Activated CD4-positive, alpha-beta T cell treated with anti-CD3 and anti-CD28 coated beads, Interleukin-10, Interleukin-2, amounts not matched to agents 100 ng/mL and 50 ng/mL, durations not matched to agents 16 hours and 8 hours (primary cell): ENCODE measurements at regions not wholly inside any gene's neighbourhood (a gene's known extent, or its start where the extent isn't known, plus 50 kb on each side); places are given as distances from the start of the nearest gene placed in this dataset.

Experiments
- DNase-seq: peaks from one replicate; pipeline ENCODE4 v3.0.0-alpha.2; 2020

DNA sequence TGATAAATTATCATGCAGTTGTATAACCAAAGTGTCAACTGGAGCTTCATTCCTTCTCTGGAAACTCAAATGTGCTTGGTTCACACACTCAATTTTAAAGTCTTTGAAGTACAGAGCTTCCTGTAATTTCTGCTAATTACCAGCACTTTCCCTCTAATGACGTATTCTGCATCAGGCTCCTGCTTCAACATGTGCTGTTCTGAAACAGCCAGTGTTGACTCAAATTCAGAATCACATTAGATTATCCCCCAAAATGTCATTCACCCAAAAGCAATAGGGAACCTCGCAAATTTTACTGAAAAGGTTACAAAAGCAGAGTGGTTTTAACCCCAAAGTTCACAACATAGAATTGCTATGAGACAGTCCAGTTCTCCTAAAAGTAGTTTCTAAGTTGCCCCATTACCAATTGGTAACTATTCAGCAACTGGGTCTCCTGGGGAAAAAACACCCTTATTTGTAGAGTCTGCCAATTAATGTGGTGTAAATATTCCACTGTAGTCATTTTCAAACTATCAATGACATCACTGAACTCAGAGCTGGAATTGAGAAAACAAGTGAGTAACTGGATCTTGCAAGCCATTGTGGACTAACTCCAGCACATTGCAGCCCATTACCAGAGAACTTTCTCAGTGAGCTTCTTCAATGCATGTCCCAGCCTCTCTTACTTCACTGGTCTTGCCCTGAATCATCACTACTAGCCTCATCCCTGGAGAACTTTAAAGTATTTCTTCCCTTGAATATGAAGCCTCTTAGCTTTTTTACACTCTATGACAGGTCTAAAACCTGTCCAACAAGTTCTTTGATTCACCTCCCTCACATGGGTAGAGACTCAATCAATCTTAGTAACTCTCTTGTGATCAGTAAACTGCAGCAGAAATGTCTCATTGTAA lies 955.4 kb downstream of the EFNB2 start:
- DNase-seq: no peak

DNA sequence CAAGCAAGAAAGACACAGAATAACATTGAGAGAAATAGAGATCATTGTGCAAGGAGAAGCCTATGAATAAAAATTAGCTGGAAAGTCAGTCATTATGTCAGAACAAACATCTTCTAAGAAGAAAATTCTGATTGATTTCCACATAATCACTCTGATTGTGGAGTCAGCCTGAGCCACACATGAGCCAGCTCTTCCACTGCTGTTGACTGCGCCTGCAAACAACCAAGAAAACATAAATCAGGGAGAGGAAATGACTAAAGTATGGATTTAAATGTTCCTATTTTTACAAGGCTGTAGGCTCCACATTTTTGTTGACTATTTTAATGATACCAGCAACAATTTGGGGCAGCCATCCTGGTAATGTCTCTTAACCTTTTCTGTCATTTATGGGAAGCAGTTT lies 962.3 kb downstream of the EFNB2 start:
- DNase-seq: no peak

DNA sequence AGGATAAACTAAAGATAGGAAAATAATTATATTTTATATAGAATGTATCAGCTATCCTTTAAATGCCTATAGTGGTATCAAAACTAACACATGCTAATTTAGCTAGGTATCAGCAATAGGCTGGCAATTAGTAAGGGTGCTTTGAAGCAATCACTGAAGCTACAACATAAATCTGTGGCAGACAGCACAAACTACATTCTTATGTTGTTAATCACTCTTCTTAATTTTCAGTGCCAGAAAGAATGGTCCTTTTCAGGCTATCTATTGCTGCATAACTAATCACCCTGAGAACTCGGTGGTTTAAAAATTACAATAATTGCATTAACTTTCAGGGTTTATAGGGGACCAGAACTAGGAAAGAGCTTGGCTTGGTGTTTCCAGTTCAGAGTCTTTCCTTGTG lies 963.1 kb downstream of the EFNB2 start:
- no peak for DNase-seq

DNA sequence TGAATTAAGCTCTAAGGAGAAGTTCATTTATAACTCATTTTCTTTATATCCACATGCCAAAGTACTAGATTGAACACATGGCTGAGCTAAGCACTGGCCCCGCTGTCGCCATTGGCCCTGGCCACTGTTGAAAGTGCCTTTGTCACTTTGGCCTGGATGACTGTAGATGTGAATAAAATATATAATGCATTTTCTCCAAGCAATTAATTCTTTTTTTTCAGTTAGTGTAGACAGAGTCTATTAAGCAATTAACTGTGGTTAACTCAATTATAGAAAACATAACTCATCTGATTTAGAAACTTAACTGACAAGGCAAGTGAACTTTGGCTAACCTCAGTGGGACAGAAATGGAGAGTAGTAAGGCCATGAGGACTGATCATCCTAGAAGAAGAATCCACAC lies 965.6 kb downstream of the EFNB2 start:
- DNase-seq: no peak

DNA sequence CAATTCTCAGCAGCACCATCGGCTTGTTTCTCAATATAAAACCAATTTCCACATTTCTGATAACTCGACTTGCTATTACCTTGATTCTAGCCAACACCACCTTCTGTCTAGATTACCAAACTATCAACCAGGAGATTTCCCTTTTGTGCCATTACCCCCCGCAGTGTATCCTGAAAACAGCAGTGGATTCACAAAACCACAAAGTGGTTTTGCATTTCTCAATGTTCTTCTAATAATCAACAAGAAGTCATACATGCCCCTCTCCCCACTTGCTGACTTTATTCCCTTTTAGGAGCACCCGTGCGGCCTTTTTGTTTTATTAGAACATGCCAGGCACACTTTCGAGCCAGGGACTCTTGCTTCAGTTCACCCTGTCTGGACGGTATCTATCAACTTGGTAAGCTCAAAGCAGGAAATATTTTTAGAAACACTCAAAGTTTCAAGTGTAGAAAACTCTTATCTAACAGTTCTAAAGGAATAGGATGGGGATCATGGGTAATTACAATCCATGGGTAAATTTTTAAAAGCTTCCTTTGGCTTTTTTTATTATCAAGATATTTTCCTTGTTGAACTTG lies 967.4 kb downstream of the EFNB2 start:
- DNase-seq: no peak

DNA sequence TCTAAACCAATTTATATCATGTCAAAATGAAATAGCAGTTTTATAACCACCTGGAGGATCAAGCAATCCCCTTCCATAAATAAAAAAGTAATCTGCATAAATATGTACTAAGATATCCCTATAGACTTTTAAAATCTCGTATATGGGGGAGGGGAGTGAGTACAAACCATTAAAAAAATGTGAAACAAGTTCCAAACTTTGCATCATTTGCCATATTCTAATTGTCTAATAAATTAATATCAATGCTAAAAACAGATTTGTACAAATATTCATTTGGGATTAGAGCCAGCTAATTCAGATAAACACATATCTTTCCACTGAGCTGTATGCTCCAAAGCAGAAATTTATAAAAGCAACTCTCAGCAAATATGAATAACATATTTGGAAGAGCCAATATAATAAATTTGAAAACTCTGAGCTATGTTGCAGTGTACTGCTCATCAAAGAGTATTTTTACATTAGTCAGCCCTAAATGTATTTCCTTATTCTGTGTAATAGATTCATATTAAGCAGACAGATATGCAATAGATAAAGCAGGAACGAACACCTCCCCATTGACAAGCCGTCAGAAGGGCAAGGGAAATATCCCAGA lies 970.2 kb downstream of the EFNB2 start:
- DNase-seq: no peak

DNA sequence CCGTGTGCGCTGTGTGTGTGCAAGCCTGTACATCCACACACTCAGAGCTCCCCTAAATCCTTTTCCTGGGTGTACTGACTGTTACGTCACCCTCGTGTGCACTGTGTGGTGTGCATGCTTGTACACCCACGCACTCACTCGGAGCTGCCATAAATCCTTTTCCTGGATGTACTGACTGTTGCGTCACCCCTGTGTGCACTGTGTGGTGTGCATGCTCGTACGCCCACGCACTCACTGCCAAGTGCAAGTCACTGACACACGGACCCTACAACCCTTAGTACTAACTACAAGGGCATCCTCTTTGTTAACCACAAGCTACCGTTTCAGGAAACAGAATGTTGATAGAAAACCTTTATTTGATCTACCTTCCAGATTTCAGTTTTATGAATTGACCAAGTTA lies 983.4 kb downstream of the EFNB2 start:
- DNase-seq: no peak

DNA sequence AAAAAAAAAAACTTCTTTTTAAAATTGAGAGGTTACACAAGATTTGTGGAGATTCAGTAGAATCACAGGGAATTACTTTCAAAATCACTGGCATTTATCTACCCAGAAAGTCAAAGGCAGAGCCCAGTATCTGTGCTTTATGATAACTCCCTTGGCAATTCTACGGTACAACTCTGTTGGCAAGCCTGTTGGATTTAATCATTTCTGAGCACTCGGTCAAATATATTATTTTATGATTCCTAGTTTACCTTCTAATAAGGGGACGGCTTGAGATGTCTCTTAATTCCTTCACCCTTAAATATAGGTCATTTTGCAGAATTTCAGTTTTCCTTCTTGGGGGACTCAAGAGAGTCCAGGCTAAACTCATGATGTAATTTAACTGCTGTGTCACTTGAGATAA lies 987.6 kb downstream of the EFNB2 start:
- no peak for DNase-seq

DNA sequence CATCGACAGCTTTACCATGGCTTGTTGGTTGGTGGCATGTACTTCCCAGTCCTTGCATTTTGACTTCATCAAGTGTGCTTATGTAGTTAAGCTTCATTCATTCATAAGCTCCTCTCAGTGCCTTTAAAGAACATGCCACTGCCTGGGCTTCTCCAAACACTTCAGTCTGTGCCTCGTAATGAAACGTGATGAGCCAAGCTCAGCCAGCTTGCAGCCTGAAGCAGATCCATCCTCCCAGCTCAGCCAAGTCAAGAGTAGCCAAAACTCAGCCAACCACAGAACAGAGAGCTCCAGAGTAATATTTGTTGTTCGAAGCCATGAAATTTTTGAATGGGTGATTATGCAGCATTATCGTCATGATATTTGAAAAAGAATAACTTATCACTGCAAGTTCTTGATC lies 989.7 kb downstream of the EFNB2 start:
- DNase-seq: no peak

DNA sequence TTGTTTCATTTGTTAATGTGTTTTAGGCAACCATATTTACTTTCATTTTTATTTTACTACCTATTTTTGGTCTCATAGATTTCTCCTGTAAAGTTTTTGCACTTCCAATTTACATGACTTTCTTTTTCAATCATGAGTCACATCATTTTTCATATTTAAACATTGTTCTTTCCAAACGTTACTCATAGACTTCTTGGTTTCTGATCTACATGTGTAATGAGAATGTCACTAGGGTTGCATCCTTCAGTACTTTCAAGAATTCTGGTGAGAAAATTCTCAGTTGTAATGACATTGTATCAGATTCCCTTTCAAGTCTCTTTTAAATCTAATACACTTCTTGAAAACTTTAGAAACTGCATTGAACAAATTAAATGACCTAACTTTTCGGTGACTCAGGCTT lies 991.7 kb downstream of the EFNB2 start:
- DNase-seq: no peak

DNA sequence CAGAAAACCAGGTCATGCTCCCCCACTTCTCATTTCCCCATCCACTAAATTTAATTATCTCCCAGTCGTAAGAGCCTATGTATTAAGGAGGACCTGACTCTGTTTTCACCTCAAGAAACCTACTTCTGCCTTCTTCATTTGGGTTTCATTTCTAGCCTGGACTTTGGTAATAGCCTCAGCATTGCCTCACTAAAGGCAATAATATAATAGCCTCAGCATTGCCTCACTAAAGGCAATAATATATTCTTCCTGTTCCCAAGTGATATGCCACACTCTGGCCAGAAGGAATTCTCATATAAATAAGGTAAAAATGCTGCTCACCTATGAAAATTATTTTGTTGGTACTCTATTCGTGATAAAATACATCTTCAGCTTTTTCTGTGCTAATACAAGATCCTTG lies 993.9 kb downstream of the EFNB2 start:
- DNase-seq: no peak

DNA sequence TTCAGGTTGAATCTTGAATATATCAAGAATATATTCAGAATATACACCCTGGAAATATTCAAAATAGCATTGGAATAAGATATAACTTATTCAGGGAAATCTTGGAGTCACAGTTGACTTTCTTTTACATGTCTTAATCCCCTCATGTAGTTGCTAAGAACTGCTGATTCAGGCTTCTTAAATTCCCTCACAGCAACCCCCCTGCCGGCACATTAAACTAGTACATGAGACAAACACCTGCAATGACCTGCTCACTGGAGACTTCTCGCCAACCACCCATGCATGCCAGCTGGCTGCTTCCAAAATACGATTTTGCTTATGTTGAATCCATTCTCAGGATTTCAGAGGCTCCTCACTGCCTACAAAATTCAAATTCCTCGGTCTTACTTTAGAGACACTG lies 997.1 kb downstream of the EFNB2 start:
- no peak for DNase-seq

DNA sequence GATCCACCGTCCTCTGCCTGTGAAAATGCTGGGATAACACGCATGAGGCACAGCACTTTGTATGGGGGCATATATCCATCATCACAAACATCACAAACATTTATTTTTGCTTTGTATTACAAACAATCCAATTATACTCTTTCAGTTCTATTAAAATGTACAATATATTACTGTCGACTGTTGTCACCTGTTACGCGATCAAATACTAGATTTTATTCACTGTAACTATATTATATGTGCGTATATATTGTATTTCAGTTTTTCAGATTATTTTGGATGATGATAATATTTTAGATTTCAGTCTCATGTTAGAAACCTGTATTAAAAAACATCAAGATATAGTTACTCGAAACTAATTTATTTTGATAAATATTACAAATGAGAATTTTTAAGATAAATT lies 998.3 kb downstream of the EFNB2 start:
- DNase-seq: no peak

DNA sequence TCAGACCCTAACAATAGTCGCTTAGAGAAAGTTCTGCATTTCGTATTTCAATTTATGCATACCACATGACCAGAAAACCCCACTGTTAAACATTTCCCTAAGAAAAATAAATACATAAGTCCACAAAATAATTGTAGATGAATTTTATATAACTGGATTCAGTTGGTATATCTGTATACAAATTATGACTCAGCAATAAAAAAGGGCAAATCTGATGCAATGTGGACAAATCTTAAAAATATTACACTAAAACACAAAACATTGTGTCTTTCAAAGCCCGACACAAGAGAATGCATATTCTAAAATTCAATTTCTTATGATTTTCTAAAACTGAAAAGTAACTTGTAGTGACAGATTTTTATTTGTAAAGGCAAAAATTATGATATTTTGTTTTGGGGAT lies 1005.0 kb downstream of the EFNB2 start:
- DNase-seq: no peak

DNA sequence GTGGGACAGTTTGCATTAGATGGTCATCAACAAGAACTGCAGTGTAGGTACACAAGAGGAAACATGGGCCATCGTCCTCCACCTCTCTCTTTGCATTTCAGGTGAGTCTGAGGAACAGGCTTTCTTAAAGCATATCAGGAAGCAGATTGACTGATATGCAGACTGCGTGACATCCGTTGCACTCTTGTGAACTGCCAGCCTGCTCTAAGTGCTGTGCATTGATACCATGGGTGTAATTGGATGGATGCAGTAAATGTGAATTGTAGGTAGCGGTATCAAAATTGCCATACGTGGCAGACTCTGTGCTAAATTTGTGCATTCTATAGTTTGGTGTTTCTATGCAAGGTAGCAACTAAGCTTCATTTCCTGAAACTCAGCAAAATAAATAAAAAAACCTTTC lies 1008.3 kb downstream of the EFNB2 start:
- no peak for DNase-seq

DNA sequence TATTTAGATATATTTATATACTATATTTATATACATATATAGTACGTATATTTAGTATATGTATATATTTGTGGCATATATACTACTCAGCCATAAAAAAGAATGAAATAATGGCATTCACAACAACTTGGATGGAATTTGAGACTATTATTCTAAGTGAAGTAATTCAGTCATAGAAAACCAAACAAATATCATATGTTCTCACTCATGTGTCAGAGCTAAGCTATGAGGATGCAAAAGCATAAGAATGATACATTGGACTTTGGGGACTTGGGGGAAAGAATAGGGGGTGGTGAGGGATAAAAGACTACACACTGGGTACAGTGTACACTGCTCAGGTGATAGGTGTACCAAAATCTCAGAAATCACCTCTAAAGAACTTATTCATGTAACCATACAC lies 1015.7 kb downstream of the EFNB2 start:
- no peak for DNase-seq

DNA sequence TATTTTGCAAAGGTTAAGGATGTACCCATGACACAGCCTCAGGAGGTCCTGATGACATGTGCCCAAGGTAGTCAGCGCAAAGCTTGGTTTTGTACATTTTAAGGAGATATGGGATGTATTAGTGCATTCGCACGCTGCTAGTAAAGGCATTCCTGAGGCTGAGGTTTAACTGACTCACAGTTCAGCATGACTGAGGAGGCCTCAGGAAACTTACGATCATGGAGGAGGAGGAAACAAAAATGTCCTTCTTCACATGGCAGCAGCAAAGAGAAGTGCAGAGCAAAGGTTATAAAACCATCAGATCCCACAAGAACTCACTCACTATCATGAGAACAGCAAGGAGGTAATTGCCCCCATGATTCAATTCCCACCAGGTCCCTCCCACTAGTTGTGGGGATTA lies 1017.4 kb downstream of the EFNB2 start:
- no peak for DNase-seq

DNA sequence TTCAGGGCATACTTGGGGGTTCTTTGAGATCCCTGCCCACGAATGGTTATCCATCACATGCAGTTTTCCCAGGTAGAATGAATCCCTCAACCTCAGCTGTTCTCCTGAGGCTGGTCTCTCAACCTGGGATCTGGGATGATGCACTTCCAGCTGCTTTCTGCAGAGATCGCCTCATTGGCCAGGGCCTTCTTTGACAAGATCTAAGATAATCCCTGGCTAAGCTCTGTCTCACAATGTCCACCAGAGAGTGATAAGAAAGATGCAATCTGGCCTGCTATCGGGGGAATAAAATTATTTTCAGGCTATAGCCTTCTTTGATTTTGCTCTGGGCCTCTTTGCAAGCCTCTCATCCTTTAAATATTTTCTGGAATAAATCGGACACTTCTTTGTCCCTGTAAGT lies 1021.1 kb downstream of the EFNB2 start:
- DNase-seq: no peak

DNA sequence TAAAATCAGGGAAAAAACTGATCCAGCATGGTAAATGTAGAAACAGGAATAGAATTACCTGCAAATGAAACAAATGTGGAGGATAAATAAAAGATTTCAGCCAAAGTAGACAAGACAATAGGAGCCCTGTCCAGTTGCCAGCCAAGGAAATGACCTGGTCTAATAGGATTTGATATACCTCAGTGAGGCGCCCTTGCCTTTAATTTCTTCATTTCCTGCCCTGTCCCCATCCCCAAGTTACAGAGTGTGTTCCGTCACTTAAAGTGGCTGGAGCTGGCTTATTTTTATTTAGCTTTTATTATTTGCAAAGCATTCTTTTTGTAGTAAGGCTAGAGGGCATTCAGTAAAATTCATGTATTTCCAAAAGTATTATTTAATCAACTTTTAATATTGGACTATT lies 1022.0 kb downstream of the EFNB2 start:
- no peak for DNase-seq

DNA sequence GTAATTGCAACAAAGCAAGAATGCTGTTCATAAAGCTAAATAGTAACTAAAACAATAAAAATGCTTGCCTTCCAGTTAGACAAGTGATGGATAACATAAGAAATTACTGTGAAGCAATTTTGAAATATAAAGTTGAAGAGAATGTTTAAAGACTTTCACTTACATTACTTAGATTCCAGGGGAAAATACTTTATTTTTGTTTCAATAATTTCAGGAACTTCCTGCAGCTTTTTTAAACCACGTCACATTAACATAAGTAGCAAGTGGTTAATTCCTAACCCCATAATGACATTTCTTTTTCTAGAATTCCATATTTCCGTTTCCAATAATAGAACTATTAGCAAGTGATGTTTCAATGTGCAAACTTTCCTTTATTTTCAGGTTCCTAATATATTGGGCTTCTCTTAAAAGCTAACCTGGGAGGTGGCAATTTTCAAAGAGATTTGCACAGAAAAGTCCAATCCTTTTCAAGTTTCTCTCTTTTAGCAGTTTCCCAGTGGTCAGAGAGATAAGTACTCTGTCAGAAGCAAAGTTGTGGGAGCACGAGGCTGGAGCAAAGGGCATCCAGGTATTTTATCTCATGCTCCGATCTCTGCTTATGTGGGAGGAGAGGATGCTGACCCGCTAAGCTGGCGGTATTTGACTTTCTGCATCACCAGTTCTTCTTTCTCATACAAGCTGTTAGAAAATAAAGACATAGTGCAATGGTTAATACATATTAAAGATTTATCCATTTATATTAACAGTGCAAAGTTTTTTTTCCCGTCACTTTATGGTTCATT lies 1025.3 kb downstream of the EFNB2 start:
- no peak for DNase-seq

DNA sequence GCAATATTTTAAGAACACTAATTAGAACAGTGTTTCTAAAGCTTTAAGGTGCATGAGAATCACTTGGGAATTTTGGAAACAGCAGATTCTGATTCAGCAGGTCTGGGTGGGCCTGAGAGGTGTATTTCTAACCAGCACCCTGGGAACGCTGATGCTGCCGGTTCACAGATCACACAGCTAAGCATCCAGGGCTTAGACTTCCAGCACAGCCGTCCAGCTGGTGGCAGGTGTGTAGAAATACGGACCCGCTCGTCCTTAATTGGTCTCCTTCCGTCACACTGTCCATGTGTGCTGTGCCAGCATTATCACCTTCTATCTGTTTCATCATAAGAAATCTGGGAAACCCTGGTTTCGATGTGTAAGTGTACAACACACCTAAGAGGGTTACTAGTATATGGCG lies 1029.0 kb downstream of the EFNB2 start:
- DNase-seq: no peak

DNA sequence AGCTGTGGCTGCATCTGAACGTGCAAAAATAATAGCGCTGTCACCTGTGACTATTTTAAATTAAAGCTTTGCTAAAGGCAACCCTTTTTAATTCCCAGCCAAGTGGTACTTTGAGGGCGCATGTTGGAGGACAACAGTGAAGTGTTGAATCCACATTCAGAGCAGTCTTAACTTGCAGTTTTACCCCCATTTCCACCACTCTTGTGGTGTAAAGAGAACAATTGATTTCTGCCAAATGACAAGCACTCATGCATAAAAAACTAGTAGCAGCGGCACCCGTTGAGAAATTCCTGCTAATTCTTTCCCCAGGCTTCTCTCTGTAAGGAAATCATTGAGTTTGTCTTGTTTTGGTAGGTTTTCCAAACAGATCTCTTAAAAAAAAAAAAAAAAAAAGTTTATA lies 1033.3 kb downstream of the EFNB2 start:
- no peak for DNase-seq

DNA sequence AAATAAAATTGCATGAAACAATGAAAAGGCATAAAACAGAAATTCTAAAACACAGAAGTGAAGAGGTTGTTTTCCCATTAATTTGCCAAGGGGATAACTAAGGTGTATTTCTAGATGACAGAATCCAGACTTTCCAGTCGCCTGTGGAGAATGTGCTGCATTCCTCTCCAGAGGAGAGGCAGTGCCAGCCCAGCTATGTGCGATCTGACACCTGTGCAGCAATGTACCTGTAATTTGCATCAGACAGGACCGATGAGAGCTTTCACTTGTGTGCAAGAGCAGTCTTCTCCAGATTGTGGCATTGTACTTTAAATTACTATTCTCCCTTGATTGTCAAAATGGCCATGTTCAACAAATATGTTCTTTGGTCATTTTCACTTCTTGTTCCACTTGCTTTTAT lies 1037.9 kb downstream of the EFNB2 start:
- no peak for DNase-seq

DNA sequence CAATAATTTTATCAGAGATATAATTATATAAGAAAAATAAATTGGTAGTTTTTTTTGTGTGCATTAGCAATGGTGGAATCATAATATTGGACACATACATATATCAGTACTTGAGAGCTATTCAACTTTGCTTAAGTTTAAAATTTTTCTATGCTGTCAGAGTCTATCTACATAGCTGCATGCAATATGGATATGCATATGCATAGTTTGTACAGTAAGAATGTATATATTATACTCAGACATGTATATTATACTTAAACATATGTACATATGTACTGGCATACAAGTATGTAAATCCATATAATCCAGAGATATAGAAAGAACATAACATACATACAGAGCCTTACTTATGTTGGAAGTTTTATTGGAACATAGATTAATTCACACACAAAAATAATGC lies 1043.2 kb downstream of the EFNB2 start:
- no peak for DNase-seq
